Anterior cingulate cortex (tissue), 58 donors: ENCODE measurements at regions not wholly inside any gene's neighbourhood (a gene's known extent, or its start where the extent isn't known, plus 50 kb on each side); places are given as distances from the start of the nearest gene placed in this dataset.
"Not testable (repeated sequence)": the region's sequence is repeated elsewhere in the genome, so short reads cannot be mapped to it uniquely, and the experiment has no call there.

ENCODE experiments used
- DNase-seq, 58 donors: peaks; one replicate each; lab custom pipeline; 2025; lab: John Stamatoyannopoulos, UW

- DNase-seq, result peak in 6 of 58 donors; percentile 4 to 29 (median 16)
Measured at GRCh38 chr20:48368580-48369021, 459.2 kb downstream of the PREX1 start.

- peak in 2 of 58 donors; percentile 7 to 22 for DNase-seq
Measured at GRCh38 chr20:48367541-48368358, 460.0 kb downstream of the PREX1 start.

GRCh38 chr20:48366230-48366629 is 461.6 kb downstream of the PREX1 start:
- DNase-seq, result no peak

- DNase-seq, result no peak
Measured at GRCh38 chr20:48364688-48365421, 462.9 kb downstream of the PREX1 start.

DNA sequence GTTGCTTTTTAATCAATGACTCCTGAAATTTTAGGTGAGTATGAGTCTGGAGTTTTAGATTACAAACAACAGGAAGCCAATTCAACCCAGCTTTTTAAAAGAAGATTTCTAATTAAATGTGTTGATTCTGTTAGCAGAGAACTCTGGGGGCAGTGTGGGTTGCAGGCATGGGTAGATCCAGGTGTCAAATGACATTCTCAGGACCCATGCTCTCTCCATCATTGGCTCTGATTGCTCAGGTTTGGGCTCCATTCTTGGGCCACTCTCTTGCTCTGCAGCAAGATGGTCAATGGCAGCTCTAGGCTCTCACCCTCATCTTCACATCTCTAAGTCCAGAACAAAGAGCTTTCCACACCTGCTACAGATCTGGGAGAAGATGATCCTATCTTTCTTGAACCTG is 463.7 kb downstream of the PREX1 start:
- DNase-seq, result no peak

- DNase-seq, result no peak
Measured at GRCh38 chr20:48360342-48360975, 467.3 kb downstream of the PREX1 start.

DNA sequence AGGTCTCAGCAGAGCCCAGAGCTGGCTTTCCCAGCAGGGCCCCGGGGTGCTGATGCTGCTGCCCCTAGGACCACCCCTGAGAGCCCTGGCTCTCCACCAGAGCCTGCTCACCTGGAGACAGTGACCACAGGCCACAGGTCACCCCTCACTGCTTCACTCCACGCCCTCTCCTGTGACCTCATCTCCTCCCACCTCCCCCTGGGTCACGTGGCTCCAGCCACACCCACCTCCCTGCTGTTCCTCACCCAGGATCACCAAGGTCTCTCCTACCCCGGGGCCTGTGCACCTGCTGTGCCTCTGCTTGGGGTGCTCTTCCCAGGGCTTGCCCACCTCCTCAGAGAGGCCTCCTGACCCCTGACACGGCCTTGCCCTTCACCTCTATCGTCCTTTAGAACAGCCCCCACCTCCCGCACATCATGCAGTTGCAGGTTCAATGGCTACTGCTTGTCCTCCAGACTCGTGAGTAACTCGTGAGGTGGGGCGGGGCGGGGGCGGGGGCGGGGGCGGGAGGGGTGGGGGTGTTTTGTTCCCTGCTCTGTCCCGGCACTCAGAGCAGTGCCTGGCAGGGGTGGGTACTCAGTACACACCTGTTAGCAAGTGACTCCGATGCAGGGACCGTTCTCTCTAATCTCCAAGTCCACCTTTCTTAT is 468.0 kb downstream of the PREX1 start:
- DNase-seq, result no peak

- DNase-seq, result not testable (repeated sequence)
Measured at GRCh38 chr20:48359055-48359390, 468.8 kb downstream of the PREX1 start.

DNA sequence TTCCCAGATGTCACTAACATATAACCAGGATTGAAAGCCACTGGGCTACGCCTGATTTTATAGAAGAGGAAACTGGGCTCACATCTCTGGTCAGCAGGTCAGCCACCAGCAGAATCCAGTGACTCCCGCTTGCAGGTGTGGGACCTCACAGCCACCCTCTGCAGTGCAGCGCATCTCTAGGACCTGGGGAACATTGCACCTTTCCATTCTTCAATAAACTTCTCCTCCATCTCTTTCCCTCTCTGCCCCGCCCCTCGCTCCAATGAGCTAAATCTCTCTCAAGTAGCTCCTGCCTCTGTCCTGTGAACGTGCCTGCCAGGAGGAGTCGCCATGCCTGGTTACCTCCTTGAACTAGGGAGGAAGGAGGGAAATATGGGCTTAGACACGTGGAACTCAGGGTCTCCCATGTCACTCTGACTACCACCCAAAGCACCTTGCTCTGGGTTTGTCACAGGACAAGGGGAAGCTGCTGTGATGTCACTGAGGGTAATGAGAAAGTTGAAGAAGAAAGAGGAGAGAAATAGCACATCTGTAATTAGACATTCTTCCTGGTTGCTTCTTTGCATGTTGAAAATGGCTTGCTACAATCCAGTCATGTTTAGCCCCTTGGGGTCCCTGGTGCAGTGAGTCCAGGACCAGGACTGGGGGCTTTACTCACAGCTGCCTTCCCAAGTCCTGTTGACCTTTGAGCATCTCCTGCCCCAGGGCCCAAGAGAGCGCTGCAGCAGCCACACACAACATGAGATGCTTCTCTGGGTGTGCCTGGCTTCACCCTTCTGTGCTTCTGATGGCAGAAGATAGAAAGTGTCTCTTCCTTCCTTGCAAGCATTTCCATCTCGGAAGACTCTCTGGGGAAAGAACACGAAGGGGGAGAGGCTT is 469.4 kb downstream of the PREX1 start:
- no peak for DNase-seq

DNA sequence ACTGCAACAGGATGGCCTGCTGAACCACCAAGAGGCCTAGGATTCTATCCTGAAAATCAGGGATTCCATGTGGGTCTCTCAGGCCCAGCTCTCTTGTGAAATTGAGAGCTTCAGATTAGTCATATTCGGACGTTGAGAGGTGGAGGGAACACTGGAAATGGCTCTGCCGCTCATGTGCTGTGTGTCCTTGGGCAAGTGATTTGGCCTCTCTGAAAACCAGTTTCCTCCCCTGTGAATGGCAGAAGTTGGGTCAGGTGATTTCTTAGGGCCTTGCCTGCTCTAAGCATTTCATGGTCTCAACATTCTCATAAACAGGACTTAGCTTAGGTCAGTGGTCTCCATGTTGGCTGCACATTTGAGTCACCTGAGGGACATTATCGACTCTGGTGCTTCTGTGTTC is 470.1 kb downstream of the PREX1 start:
- no peak for DNase-seq

DNA sequence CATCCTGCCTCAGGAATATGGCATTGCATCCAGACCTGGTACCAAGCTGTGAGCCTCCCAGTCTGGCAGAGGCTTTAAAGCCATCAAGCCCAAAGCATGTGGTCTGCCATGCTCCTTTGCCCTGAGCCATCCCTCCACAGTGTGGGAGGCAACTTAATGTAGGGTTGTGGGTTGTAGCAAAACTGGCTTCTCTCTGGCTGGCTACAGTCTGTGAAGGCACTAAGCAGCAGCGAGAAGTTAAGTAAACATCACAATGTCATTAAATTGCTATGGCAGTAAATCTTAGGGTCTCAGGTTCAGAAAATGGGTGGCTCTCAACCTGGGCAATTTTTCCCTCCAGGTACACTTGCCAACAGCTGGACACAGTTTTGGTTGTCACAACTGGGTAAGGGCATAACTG is 472.9 kb downstream of the PREX1 start:
- DNase-seq, result no peak

GRCh38 chr20:48354320-48354876 is 473.4 kb downstream of the PREX1 start:
- no peak for DNase-seq

- no peak for DNase-seq
Measured at GRCh38 chr20:48352628-48353027, 475.2 kb downstream of the PREX1 start.

- DNase-seq, result no peak
Measured at GRCh38 chr20:48352042-48352441, 475.8 kb downstream of the PREX1 start.

DNA sequence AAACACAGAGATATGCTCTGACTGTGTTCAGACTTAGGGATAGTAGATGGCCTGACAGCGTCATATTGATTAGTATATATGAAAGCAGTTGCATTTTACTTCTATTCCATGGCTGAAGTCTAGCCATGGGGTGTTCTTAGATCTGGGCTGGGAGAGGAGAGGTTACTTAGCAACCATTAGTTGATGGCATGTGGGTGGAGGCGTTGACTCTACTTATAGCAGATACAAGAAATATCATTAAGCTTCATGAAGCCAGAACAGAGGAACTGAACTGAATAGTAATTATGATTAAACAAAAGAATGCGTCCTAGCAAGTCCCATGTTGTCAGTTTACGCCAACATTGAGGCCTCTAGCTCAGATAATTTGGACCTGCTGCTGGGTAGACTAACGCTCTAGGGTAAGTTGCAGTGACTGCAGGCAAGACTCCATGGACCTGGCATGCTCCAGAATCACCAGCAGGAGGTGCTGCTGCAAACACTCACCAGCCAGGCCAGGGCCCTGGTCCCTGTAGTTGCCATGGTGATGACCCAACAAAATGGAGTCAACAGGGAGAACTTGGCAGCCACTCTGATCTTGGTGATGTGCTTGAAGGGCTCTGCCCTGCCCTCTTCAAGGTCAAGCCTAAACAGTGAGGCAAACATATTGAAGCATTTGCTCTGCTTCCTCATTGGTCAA is 477.3 kb downstream of the PREX1 start:
- no peak for DNase-seq

DNA sequence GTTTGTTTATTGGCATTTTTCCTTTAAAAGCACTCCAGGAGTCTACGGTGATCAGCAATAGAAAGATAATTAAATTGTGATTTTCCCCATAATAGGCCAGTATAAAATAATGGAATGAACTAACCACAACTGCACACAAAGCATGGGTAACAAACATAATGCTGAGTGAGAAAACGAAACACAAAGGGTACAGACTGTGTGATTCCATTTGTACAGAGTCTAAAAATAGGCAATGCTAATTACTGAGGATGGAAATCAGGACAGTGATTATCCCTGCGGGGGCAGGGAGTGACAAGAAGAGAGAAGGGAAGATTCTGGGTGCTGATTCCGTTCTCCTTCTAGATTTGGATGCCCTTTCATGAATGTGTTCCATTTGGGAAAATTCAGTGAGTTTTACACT is 478.1 kb downstream of the PREX1 start:
- no peak for DNase-seq

DNA sequence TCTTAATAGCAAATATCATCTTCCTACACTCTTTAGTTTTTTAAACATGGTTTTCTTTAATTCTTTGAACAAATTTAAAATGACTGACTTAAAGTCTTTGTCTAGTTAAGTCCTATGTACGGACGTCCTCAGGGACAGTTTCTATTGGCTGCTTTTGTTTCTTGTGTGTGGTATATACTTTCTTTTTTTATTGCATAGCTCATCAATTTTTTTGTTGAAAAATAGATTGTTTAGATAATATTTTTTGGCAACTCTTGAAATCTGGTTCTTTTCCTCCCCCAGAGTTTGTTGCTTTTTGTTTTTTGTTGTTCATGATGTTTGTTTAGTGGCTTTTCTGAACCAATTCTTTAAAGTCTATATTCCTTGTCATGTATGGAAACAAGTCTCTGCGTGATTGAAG is 479.8 kb downstream of the PREX1 start:
- DNase-seq, result no peak

DNA sequence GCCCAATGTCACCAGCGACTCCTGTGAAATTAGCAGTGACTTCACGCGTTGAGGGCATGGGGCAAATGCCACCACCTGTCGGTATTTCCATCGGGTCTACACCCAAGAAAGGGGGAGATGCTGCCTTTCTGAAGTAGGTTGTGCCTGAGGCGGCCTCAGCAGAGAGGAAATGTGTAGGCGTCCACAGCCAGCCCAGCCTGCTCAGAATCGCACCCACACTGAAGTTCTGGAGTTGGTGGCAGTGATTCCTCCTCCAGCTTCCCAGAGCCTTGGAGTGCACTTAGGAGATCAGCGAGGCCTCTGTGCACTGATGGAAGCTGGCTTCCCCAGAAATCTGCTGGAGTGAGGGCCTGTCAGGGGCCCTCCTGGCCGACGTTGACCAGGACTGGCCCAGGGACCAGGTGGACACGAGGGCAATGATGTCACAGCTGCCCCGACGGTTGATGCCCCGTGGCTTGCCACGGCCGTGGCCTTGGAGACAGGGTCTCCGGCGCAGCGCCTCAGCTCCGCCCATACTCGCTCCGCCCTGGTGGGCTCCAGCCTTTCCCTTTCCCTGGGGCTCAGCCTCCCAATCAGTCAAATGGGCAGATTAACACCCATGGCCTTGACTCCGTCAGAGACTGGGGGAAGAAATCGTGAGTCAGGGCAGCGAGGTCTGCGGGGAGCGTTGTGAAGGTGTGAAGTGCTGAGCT is 484.8 kb downstream of the PREX1 start:
- peak in 2 of 58 donors; percentile 13 to 21 for DNase-seq
